SU-DHL-6 (cell line): ENCODE measurements at regions not wholly inside any gene's neighbourhood (a gene's known extent, or its start where the extent isn't known, plus 50 kb on each side); places are given as distances from the start of the nearest gene placed in this dataset.

Experiments used
- H2AFZ ChIP-seq: fragments of 200-600 bp; sonication (generic); 2 replicates; pipeline ENCODE4 v1.6.1; 2014; ENCODE audit warnings: low read depth, mild to moderate bottlenecking, moderate library complexity, mixed read lengths, antibody characterized with exemption, low read length; ENCODE audit not compliant: severe bottlenecking
- H3F3A ChIP-seq: fragments of 200-600 bp; shearing (Covaris generic); 2 replicates; pipeline ENCODE4 v1.6.0; 2016; ENCODE audit warnings: antibody characterized with exemption, mild to moderate bottlenecking; ENCODE audit not compliant: insufficient read depth
- H3K27ac ChIP-seq: fragments of 200-600 bp; sonication (generic); 2 replicates; pipeline ENCODE4 v1.5.1; 2016; ENCODE audit warnings: low read depth, mild to moderate bottlenecking, low read length, moderate library complexity, mixed read lengths
- H3K27me3 ChIP-seq: fragments of 200-600 bp; sonication (generic), shearing (Covaris generic); 2 replicates; pipeline ENCODE4 v1.6.0; 2014; ENCODE audit warnings: mild to moderate bottlenecking, low read length
- H3K36me3 ChIP-seq: fragments of 200-600 bp; sonication (generic); 2 replicates; pipeline ENCODE4 v1.6.1; 2014; ENCODE audit warnings: mild to moderate bottlenecking, low read length, mixed read lengths
- H3K4me2 ChIP-seq: fragments of 300-600, 200-600 bp; shearing (Covaris generic), sonication (generic); 2 replicates; pipeline ENCODE4 v1.6.0; 2014; ENCODE audit warnings: low read length, low read depth, mild to moderate bottlenecking; ENCODE audit not compliant: poor library complexity, severe bottlenecking
- H3K4me3 ChIP-seq: fragments of 200-600 bp; sonication (generic); 2 replicates; pipeline ENCODE4 v1.5.1; 2014; ENCODE audit warnings: antibody characterized with exemption, low read length, mild to moderate bottlenecking, mixed read lengths; ENCODE audit not compliant: insufficient read depth, poor library complexity, severe bottlenecking
- H3K79me2 ChIP-seq: fragments of 200-600 bp; sonication (generic); 2 replicates; pipeline ENCODE4 v1.6.1; 2014; ENCODE audit warnings: mild to moderate bottlenecking, low read length, moderate library complexity; ENCODE audit not compliant: insufficient read depth
- H3K9ac ChIP-seq: fragments of 200-600 bp; sonication (generic); 2 replicates; pipeline ENCODE4 v1.7.0; 2014; ENCODE audit warnings: mild to moderate bottlenecking, low read length
- H3K9me2 ChIP-seq: fragments of 200-600 bp; sonication (generic); replicated peaks from 2 replicates; pipeline ENCODE4 v1.6.1; 2014; ENCODE audit warnings: low read length; ENCODE audit not compliant: insufficient read depth
- H3K9me3 ChIP-seq: fragments of 200-600 bp; sonication (generic); 2 replicates; pipeline ENCODE4 v1.6.1; 2014; ENCODE audit warnings: low read length, mixed read lengths; ENCODE audit not compliant: insufficient read depth
- H4K20me1 ChIP-seq: fragments of 200-600 bp; sonication (generic); 2 replicates; pipeline ENCODE4 v1.6.1; 2014; ENCODE audit warnings: low read depth, mild to moderate bottlenecking, antibody characterized with exemption, low read length, moderate library complexity, mixed read lengths
- EZH2phosphoT487 ChIP-seq: fragments of 200-600 bp; sonication (generic), shearing (Covaris generic); conservative IDR thresholded peaks from 2 replicates; pipeline ENCODE4 v1.6.1; 2018; ENCODE audit warnings: mild to moderate bottlenecking, antibody characterized with exemption, low read length, moderate library complexity, mixed read lengths
- TF ChIP-seq, protein P1 (sequence below): fragments of 200-600 bp; sonication (generic); IDR thresholded peaks from one replicate; pipeline ENCODE4 v1.5.1; 2017; ENCODE audit warnings: antibody characterized with exemption, mild to moderate bottlenecking, low read length, moderate library complexity; ENCODE audit not compliant: insufficient read depth, poor library complexity, severe bottlenecking

DNA sequence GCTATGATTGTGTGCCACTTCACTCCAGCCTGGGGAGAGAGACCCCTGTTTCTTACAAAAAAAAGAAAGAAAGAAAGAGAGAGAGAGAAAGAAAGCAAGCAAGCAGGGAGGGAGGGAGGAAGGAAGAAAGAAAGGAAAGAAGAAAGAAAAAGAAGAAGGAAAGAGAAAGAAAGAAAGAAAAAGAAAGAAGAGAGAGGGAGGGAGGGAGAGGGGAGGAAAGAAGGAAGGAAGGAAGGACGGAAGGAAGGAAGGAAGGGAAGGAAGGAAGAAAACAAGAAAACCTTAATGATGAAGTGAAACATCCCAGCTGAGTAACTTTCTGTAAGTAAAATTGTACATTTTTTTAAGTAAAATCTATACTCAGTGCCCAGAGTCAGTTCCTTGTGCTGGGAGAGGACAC lies 75.5 kb upstream of the GLS start:
- TF ChIP-seq, protein P1, sequence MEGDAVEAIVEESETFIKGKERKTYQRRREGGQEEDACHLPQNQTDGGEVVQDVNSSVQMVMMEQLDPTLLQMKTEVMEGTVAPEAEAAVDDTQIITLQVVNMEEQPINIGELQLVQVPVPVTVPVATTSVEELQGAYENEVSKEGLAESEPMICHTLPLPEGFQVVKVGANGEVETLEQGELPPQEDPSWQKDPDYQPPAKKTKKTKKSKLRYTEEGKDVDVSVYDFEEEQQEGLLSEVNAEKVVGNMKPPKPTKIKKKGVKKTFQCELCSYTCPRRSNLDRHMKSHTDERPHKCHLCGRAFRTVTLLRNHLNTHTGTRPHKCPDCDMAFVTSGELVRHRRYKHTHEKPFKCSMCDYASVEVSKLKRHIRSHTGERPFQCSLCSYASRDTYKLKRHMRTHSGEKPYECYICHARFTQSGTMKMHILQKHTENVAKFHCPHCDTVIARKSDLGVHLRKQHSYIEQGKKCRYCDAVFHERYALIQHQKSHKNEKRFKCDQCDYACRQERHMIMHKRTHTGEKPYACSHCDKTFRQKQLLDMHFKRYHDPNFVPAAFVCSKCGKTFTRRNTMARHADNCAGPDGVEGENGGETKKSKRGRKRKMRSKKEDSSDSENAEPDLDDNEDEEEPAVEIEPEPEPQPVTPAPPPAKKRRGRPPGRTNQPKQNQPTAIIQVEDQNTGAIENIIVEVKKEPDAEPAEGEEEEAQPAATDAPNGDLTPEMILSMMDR = no peak
- TF ChIP-seq EZH2phosphoT487 = no peak
- no peaks in the 10 kb centered on the region for H3K36me3 ChIP-seq
- H3K4me3 ChIP-seq = no peak overlapping the region
- no peaks in the 10 kb centered on the region for H3F3A ChIP-seq
- no peak overlapping the region for H3K27ac ChIP-seq
- no peaks in the 10 kb centered on the region for H3K27me3 ChIP-seq
- no peak overlapping the region for H3K9ac ChIP-seq
- no peak overlapping the region for H3K4me2 ChIP-seq
- no peaks in the 10 kb centered on the region for H3K9me2 ChIP-seq
- no peak overlapping the region for H2AFZ ChIP-seq
- H3K79me2 ChIP-seq = no peaks in the 10 kb centered on the region
- H4K20me1 ChIP-seq = no peaks in the 10 kb centered on the region
- no peaks in the 10 kb centered on the region for H3K9me3 ChIP-seq

DNA sequence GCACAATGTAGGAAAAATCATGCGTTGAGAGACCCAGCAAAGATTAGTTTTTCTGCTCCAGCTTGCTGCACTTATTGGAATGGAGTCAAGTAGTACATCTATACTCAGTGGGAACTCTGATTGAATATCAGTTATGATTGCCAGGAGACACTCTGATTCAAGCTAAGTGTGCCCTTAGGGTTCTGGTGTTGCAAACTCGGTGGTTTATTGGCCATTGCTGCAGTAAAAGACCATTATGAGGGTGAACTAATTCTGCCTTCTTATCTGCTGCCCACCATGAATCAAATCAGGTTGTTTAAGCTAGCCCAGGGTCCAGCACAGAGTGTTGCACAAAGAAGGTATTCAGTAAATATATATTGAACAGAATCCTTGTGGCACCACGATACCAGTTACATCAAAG lies 74.8 kb upstream of the GLS start:
- no peak overlapping the region for H3K27ac ChIP-seq
- H3K4me3 ChIP-seq = no peak overlapping the region
- H2AFZ ChIP-seq = no peak overlapping the region
- no peaks in the 10 kb centered on the region for H3K36me3 ChIP-seq
- TF ChIP-seq, protein P1 = no peak
- TF ChIP-seq EZH2phosphoT487 = no peak
- H3K9me2 ChIP-seq = no peaks in the 10 kb centered on the region
- H3K4me2 ChIP-seq = no peak overlapping the region
- no peaks in the 10 kb centered on the region for H3K27me3 ChIP-seq
- H3K9me3 ChIP-seq = no peaks in the 10 kb centered on the region
- H4K20me1 ChIP-seq = no peaks in the 10 kb centered on the region
- H3K9ac ChIP-seq = no peak overlapping the region
- no peaks in the 10 kb centered on the region for H3F3A ChIP-seq
- H3K79me2 ChIP-seq = no peaks in the 10 kb centered on the region

DNA sequence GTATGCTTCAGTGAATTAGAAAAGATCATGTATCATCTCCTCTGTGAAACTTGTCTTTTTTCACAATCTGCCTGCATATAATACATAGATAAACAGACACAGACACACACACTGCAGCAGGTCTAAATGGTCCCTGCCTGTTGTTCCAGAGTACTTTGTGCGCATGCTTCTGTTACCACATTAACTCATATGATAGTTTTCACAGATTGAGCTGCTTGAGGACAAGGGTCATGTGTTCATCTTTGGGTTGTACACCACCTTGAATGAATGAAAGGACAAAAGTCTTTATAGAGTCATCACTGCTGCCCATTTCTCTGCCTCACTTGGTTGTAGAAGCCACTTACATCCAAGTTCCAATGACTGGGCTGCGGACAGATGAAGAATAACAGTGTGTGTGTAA lies 72.7 kb upstream of the GLS start:
- Histone ChIP-seq H3K4me3 (no peak overlapping the region), H3K27me3 (no peaks in the 10 kb centered on the region), H3K9me2 (no peaks in the 10 kb centered on the region), H3K9ac (no peak overlapping the region), H3K79me2 (no peaks in the 10 kb centered on the region), H3F3A (no peaks in the 10 kb centered on the region), H3K9me3 (no peaks in the 10 kb centered on the region), H3K27ac (no peak overlapping the region), H4K20me1 (no peaks in the 10 kb centered on the region), H3K4me2 (no peak overlapping the region), H3K36me3 (no peaks in the 10 kb centered on the region), H2AFZ (no peak overlapping the region)
- no peak for TF ChIP-seq EZH2phosphoT487

DNA sequence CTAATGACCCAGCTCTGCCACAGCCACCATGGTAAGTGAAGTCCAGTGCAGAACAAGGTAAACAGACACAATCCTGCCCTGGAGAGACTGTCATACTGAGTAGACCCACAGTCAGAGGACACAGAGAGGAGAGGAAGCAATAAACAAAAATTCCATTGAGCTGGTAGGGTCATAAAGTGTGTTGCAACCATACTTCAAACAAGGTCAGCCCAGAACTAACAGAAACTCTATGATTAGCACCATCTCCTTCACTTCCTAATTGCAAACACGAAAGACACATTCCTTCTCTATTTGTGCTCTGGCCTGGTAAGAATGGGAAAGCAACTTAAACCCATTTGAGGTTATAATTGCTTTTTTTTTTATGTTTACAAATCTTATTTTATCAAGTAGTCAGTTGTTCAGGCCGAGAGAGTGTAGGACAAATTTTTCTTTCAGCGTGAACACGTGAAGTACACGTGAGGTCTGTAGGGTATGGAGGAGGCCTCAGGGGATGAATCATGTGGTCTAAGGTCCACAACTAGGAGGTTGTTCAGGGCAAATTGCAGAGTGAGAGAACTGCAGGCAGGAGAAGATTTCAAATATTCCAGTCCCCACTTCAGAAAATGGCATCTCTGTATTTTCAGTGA lies 71.4 kb upstream of the GLS start:
- Histone ChIP-seq H3K36me3 (no peaks in the 10 kb centered on the region), H3K4me2 (no peak overlapping the region), H3F3A (no peaks in the 10 kb centered on the region), H3K27ac (no peak overlapping the region), H3K9me3 (no peaks in the 10 kb centered on the region), H3K4me3 (no peak overlapping the region), H2AFZ (no peak overlapping the region), H3K9me2 (no peaks in the 10 kb centered on the region), H3K9ac (no peak overlapping the region), H3K27me3 (no peaks in the 10 kb centered on the region), H4K20me1 (no peaks in the 10 kb centered on the region), H3K79me2 (no peaks in the 10 kb centered on the region)
- TF ChIP-seq, protein P1 = no peak
- no peak for TF ChIP-seq EZH2phosphoT487
